Ishikawa (cell line): ENCODE measurements at regions not wholly inside any gene's neighbourhood (a gene's known extent, or its start where the extent isn't known, plus 50 kb on each side); places are given as distances from the start of the nearest gene placed in this dataset.

ENCODE experiments used
- CEBPB ChIP-seq: IDR thresholded peaks from 2 replicates; pipeline ENCODE4 v1.6.1; 2012
- CREB1 ChIP-seq: IDR thresholded peaks from 2 replicates; pipeline ENCODE4 v1.6.1; 2012; ENCODE audit warnings: low read depth
- EGR1 ChIP-seq: IDR thresholded peaks from 2 replicates; pipeline ENCODE4 v1.6.1; 2012
- EP300 ChIP-seq: IDR thresholded peaks from 2 replicates; pipeline ENCODE4 v1.6.1; 2012; ENCODE audit warnings: borderline replicate concordance
- FOXM1 ChIP-seq: IDR thresholded peaks from 2 replicates; pipeline ENCODE4 v1.6.1; 2012; ENCODE audit warnings: low read depth, borderline replicate concordance
- MAX ChIP-seq: IDR thresholded peaks from 2 replicates; pipeline ENCODE4 v1.6.1; 2012
- NFIC ChIP-seq: IDR thresholded peaks from 2 replicates; pipeline ENCODE4 v1.6.1; 2012
- RAD21 ChIP-seq: IDR thresholded peaks from 2 replicates; pipeline ENCODE4 v1.6.1; 2012; ENCODE audit warnings: low read depth
- REST ChIP-seq: IDR thresholded peaks from 2 replicates; pipeline ENCODE4 v1.6.1; 2012; ENCODE audit warnings: low read depth, mild to moderate bottlenecking
- TAF1 ChIP-seq: IDR thresholded peaks from 2 replicates; pipeline ENCODE4 v1.6.1; 2012; ENCODE audit warnings: low read depth, mild to moderate bottlenecking
- TCF12 ChIP-seq: IDR thresholded peaks from 2 replicates; pipeline ENCODE4 v1.6.1; 2012; ENCODE audit warnings: low read depth
- TEAD4 ChIP-seq: IDR thresholded peaks from 2 replicates; pipeline ENCODE4 v1.6.1; 2012
- USF1 ChIP-seq: IDR thresholded peaks from 2 replicates; pipeline ENCODE4 v1.6.1; 2012
- YY1 ChIP-seq: IDR thresholded peaks from 2 replicates; pipeline ENCODE4 v1.6.1; 2012; ENCODE audit warnings: low read depth
- ZBTB7A ChIP-seq: IDR thresholded peaks from 2 replicates; pipeline ENCODE4 v1.6.1; 2012; ENCODE audit warnings: low read depth

GRCh38 chr12:13924286-13924685 lies 57.1 kb downstream of the GRIN2B start:
- no peak for TF ChIP-seq EP300
- TF ChIP-seq ZBTB7A, result no peak
- TF ChIP-seq USF1, result no peak
- no peak for TF ChIP-seq MAX
- TF ChIP-seq EGR1, result no peak

- no peak for TF ChIP-seq CREB1
- TF ChIP-seq EP300, result no peak
- no peak for TF ChIP-seq TEAD4
- no peak for TF ChIP-seq NFIC
- no peak for TF ChIP-seq FOXM1
- TF ChIP-seq MAX, result no peak
- no peak for TF ChIP-seq USF1
- no peak for TF ChIP-seq EGR1
- TF ChIP-seq YY1, result no peak
- TF ChIP-seq CEBPB, result no peak
- TF ChIP-seq RAD21, result no peak
- no peak for TF ChIP-seq TCF12
- no peak for TF ChIP-seq TAF1
These were observed 62.5 kb downstream of the GRIN2B start for GRCh38 chr12:13918897-13919296.

GRCh38 chr12:13915096-13915495 lies 66.3 kb downstream of the GRIN2B start:
- TF ChIP-seq CREB1 (no peak), RAD21 (no peak), TCF12 (no peak), NFIC (no peak), USF1 (no peak), EP300 (no peak), YY1 (no peak), ZBTB7A (no peak), TAF1 (no peak), CEBPB (no peak), REST (no peak), TEAD4 (no peak), EGR1 (no peak), MAX (no peak)

GRCh38 chr12:13913371-13913770 lies 68.0 kb downstream of the GRIN2B start:
- TF ChIP-seq REST (no peak), ZBTB7A (no peak), FOXM1 (no peak)

GRCh38 chr12:13911756-13912554 lies 69.4 kb downstream of the GRIN2B start:
- TF ChIP-seq EGR1 (no peak), TAF1 (no peak), TCF12 (no peak)

GRCh38 chr12:13905794-13906193 lies 75.6 kb downstream of the GRIN2B start:
- TF ChIP-seq RAD21 (no peak), TCF12 (no peak), NFIC (no peak)

GRCh38 chr12:13900718-13901117 lies 80.7 kb downstream of the GRIN2B start:
- TF ChIP-seq MAX, result no peak
- no peak for TF ChIP-seq REST
- no peak for TF ChIP-seq USF1
- no peak for TF ChIP-seq ZBTB7A
- TF ChIP-seq CEBPB, result no peak
- no peak for TF ChIP-seq NFIC
- TF ChIP-seq YY1, result no peak
- no peak for TF ChIP-seq CREB1
- TF ChIP-seq TCF12, result no peak
